ENCODE measurements at regions not wholly inside any gene's neighbourhood (a gene's known extent, or its start where the extent isn't known, plus 50 kb on each side); places are given as distances from the start of the nearest gene placed in this dataset.

- no peak for TF ChIP-seq CTCF (IDR thresholded peaks at IDR 0.05; ENCODE audit: low read length)
- no peak for TF ChIP-seq EZH2phosphoT487 (IDR thresholded peaks at IDR 0.05; ENCODE audit: low read length)
- TF ChIP-seq EZH2 (optimal IDR thresholded peaks at IDR 0.05; ENCODE audit: low read depth, low read length) = no peak
These were observed 783.0 kb upstream of the AADAT start for GRCh38 chr4:170872794-170873193.
